Endothelial cell of umbilical vein (primary cell): ENCODE measurements at regions not wholly inside any gene's neighbourhood (a gene's known extent, or its start where the extent isn't known, plus 50 kb on each side); places are given as distances from the start of the nearest gene placed in this dataset.

ENCODE experiments used
- BruUV-seq: library from RNA; stranded (reverse); fragments of 400-500 nt; replicated peaks from 2 replicates; lab custom pipeline; 2021; lab: Mats Ljungman, UMichigan
- CTCF ChIA-PET: fragments of 300-600, 350-600 bp; sonication (Branson Sonifier 250); formaldehyde crosslinking; loops from one replicate; lab custom pipeline; 2021; ENCODE audit warnings: antibody characterized with exemption, inconsistent platforms; lab: Charles Lee
- POLR2A ChIA-PET: fragments of 300-600, 350-600 bp; sonication (Branson Sonifier 250); formaldehyde crosslinking; loops from one replicate; lab custom pipeline; 2021; ENCODE audit warnings: antibody characterized with exemption, inconsistent platforms; lab: Charles Lee
- DNase-seq: peaks from one replicate; pipeline ENCODE4 v3.0.0-alpha.2; 2011; ENCODE audit warnings: low read depth, low spot score
- FAIRE-seq: peaks from 2 replicates; lab custom pipeline; 2011; peaks lifted over from hg19 to GRCh38; lab: Jason Lieb, UNC
- H2AFZ ChIP-seq: 2 replicates; pipeline ENCODE4 v1.6.0; 2012; ENCODE audit warnings: low read depth, low read length, control low read depth, inconsistent platforms
- H3K27ac ChIP-seq: 2 replicates; pipeline ENCODE4 v1.5.1; 2011; ENCODE audit warnings: low read depth, mild to moderate bottlenecking, control low read depth, low read length, moderate library complexity; ENCODE audit not compliant: insufficient read depth
- H3K27me3 ChIP-seq, 2 experiments: 2 replicates each; pipeline versions ENCODE4 v1.6.0 to v1.6.1; 2011; ENCODE audit warnings: low read length in 2 of 2, mixed read lengths in 1 of 2; ENCODE audit not compliant: control insufficient read depth in 2 of 2, insufficient read depth in 2 of 2
- H3K36me3 ChIP-seq, 2 experiments: 2 replicates in 1 of 2; 3 replicates in 1 of 2; pipeline ENCODE4 v1.5.1; 2011; ENCODE audit warnings: low read length in 2 of 2, mild to moderate bottlenecking in 1 of 2, moderate library complexity in 1 of 2; ENCODE audit not compliant: control insufficient read depth in 2 of 2, insufficient read depth in 2 of 2; ENCODE audit errors: extremely low read depth in 1 of 2
- H3K4me1 ChIP-seq: 3 replicates; pipeline ENCODE4 v1.5.1; 2011; ENCODE audit warnings: mild to moderate bottlenecking, low read length; ENCODE audit not compliant: control insufficient read depth, insufficient read depth; ENCODE audit errors: extremely low read depth
- H3K4me2 ChIP-seq: 2 replicates; pipeline ENCODE4 v1.6.1; 2011; ENCODE audit warnings: low read length, control low read depth, mixed read lengths; ENCODE audit not compliant: insufficient read depth
- H3K4me3 ChIP-seq, 3 experiments: fragments of 200-600 bp in 1 of 3; sonication (generic), shearing (Covaris generic) in 1 of 3; replicated peaks in 1 of 3; 2 replicates each; pipeline ENCODE4 v1.5.1; 2011 to 2016; ENCODE audit warnings: control low read depth in 3 of 3, low read length in 3 of 3, mild to moderate bottlenecking in 2 of 3, inconsistent platforms in 1 of 3, low read depth in 1 of 3, moderate library complexity in 1 of 3; ENCODE audit not compliant: insufficient read depth in 1 of 3
- H3K79me2 ChIP-seq: 2 replicates; pipeline ENCODE4 v1.6.0; 2012; ENCODE audit warnings: low read length, inconsistent platforms; ENCODE audit not compliant: control insufficient read depth, insufficient read depth
- H3K9ac ChIP-seq: replicated peaks from 2 replicates; pipeline ENCODE3; 2011; ENCODE audit warnings: low read length, control low read depth; ENCODE audit not compliant: insufficient read depth; ENCODE audit errors: extremely low read depth
- H3K9me1 ChIP-seq: replicated peaks from 3 replicates; pipeline ENCODE4 v1.6.0; 2011; ENCODE audit warnings: mild to moderate bottlenecking, low read length; ENCODE audit not compliant: control insufficient read depth, insufficient read depth; ENCODE audit errors: extremely low read depth
- H3K9me3 ChIP-seq: replicated peaks from 2 replicates; pipeline ENCODE4 v1.5.1; 2012; ENCODE audit warnings: low read length, inconsistent platforms; ENCODE audit not compliant: control insufficient read depth, insufficient read depth
- H4K20me1 ChIP-seq: replicated peaks from 2 replicates; pipeline ENCODE3; 2011; ENCODE audit warnings: mild to moderate bottlenecking, low read length; ENCODE audit not compliant: control insufficient read depth, insufficient read depth; ENCODE audit errors: extremely low read depth
- CTCF ChIP-seq, 2 donors: IDR thresholded peaks; 1 replicate in 1 of 2; 2 replicates in 1 of 2; pipeline ENCODE4 v1.5.1; 2011; ENCODE audit warnings: low read length in 2 of 2, mild to moderate bottlenecking in 2 of 2, moderate library complexity in 2 of 2, control low read depth in 1 of 2, inconsistent platforms in 1 of 2, low read depth in 1 of 2; ENCODE audit not compliant: insufficient read depth in 1 of 2; ENCODE audit errors: extremely low read depth in 1 of 2
- EZH2 ChIP-seq: IDR thresholded peaks from 2 replicates; pipeline ENCODE4 v1.6.1; 2012; ENCODE audit warnings: borderline replicate concordance, low read depth, mild to moderate bottlenecking, moderate library complexity, low read length, inconsistent platforms; ENCODE audit not compliant: severe bottlenecking
- FOS ChIP-seq: IDR thresholded peaks from 2 replicates; pipeline ENCODE4 v1.6.1; 2011; ENCODE audit warnings: mild to moderate bottlenecking, low read length, moderate library complexity, borderline replicate concordance; ENCODE audit not compliant: insufficient read depth
- GATA2 ChIP-seq: IDR thresholded peaks from 2 replicates; pipeline ENCODE4 v1.7.0; 2011; ENCODE audit warnings: low read depth, mild to moderate bottlenecking, moderate library complexity, mixed read lengths, low read length; ENCODE audit not compliant: insufficient read length, insufficient read depth
- JUN ChIP-seq: IDR thresholded peaks from 2 replicates; pipeline ENCODE4 v1.6.1; 2011; ENCODE audit warnings: borderline replicate concordance, low read depth; ENCODE audit not compliant: insufficient read length, insufficient read depth
- MAX ChIP-seq: IDR thresholded peaks from 2 replicates; pipeline ENCODE4 v1.6.1; 2011; ENCODE audit not compliant: insufficient read depth, insufficient read length
- MYC ChIP-seq: IDR thresholded peaks from one replicate; pipeline ENCODE4 v1.6.1; 2011; ENCODE audit warnings: mild to moderate bottlenecking, low read depth, low read length
- POLR2A ChIP-seq: IDR thresholded peaks from 2 replicates; pipeline ENCODE4 v1.6.1; 2012; ENCODE audit warnings: low read depth, mild to moderate bottlenecking, control low read depth, low read length
- POLR2AphosphoS5 ChIP-seq: IDR thresholded peaks from 2 replicates; pipeline ENCODE4 v1.6.1; 2012; ENCODE audit warnings: low read depth, mild to moderate bottlenecking, control low read depth, low read length, moderate library complexity; ENCODE audit not compliant: insufficient read depth
- dilution Hi-C: fragments of 300-500 bp; cut with MboI; formaldehyde crosslinking; loops from one replicate; pipeline ENCODE4 v1.15.0; 2019; ENCODE audit warnings: low sequenced_read_pairs; ENCODE audit not compliant: extremely low pct_ligation_motif_present
- intact Hi-C: fragments of 100-400 bp; cut with micrococcal nuclease; formaldehyde crosslinking; loops from one replicate; pipeline ENCODE4 v1.10.0; 2022

- POLR2A ChIA-PET: no interaction called here
- no peaks in the 10 kb centered on the region for H3K36me3 ChIP-seq
- no peak overlapping the region for H3K27ac ChIP-seq
- H2AFZ ChIP-seq: no peak overlapping the region
- H3K27me3 ChIP-seq: no peaks in the 10 kb centered on the region
- no TSS peak for BruUV-seq
- no peak overlapping the region for H3K4me2 ChIP-seq
- CTCF ChIA-PET: no interaction called here
- no peaks in the 10 kb centered on the region for H4K20me1 ChIP-seq
- intact Hi-C loops: no loop called here
- no peaks in the 10 kb centered on the region for H3K9me3 ChIP-seq
- no peak overlapping the region for H3K9ac ChIP-seq
- no peak for FAIRE-seq
- no peaks in the 10 kb centered on the region for H3K4me1 ChIP-seq
- no peaks in the 10 kb centered on the region for H3K79me2 ChIP-seq
- H3K9me1 ChIP-seq: no peaks in the 10 kb centered on the region
- no peak for DNase-seq
- H3K4me3 ChIP-seq: no peak overlapping the region
- TF ChIP-seq GATA2: no peak
- dilution Hi-C loops: no loop called here
These were observed 157.3 kb downstream of the SLC30A10 start for GRCh38 chr1:219771080-219771479.

GRCh38 chr1:219763321-219763720 lies 150.4 kb upstream of the ZC3H11B start:
- CTCF ChIA-PET: no interaction called here
- dilution Hi-C loops: no loop called here
- DNase-seq (no peak), FAIRE-seq (no peak)
- intact Hi-C loops: no loop called here
- TF ChIP-seq GATA2 (no peak), MAX (no peak), FOS (no peak), JUN (no peak), POLR2AphosphoS5 (no peak), MYC (no peak), POLR2A (no peak), EZH2 (no peak), CTCF (IDR thresholded peaks at IDR 0.05; ENCODE audit: extremely low read depth in 1 of 2, insufficient read depth in 1 of 2, low read depth in 1 of 2, low read length in 2 of 2) (no peak)
- H4K20me1 ChIP-seq: no peaks in the 10 kb centered on the region
- H3K4me2 ChIP-seq: no peak overlapping the region
- H3K9me3 ChIP-seq: no peaks in the 10 kb centered on the region
- POLR2A ChIA-PET: no interaction called here
- H2AFZ ChIP-seq: no peak overlapping the region
- H3K4me1 ChIP-seq: no peaks in the 10 kb centered on the region
- H3K27me3 ChIP-seq: no peaks in the 10 kb centered on the region
- H3K9ac ChIP-seq: no peak overlapping the region
- no peak overlapping the region for H3K27ac ChIP-seq
- BruUV-seq: no TSS peak
- no peak overlapping the region for H3K4me3 ChIP-seq
- H3K9me1 ChIP-seq: no peaks in the 10 kb centered on the region
- no peaks in the 10 kb centered on the region for H3K79me2 ChIP-seq
- no peaks in the 10 kb centered on the region for H3K36me3 ChIP-seq
